HG03103 (cell line): ENCODE measurements at regions not wholly inside any gene's neighbourhood (a gene's known extent, or its start where the extent isn't known, plus 50 kb on each side); places are given as distances from the start of the nearest gene placed in this dataset.
"Not testable (repeated sequence)": the region's sequence is repeated elsewhere in the genome, so short reads cannot be mapped to it uniquely, and the experiment has no call there.

ENCODE experiments used
- ATAC-seq: cut with Tn5 transposase; IDR thresholded peaks from one replicate; pipeline ENCODE4 v1.9.1; 2021; ENCODE audit warnings: low read depth; ENCODE audit not compliant: unreplicated experiment

- not testable (repeated sequence) for ATAC-seq
Observed at GRCh38 chr1:200254602-200255001, 155.2 kb downstream of the ZNF281 start.

- ATAC-seq: peak; percentile 47
Observed at GRCh38 chr1:200253774-200254495, 155.9 kb downstream of the ZNF281 start.

- no peak for ATAC-seq
Observed at GRCh38 chr1:200252531-200252930, 157.3 kb downstream of the ZNF281 start.

GRCh38 chr1:200250469-200250868 lies 159.4 kb downstream of the ZNF281 start:
- no peak for ATAC-seq

GRCh38 chr1:200248541-200248940 lies 161.3 kb downstream of the ZNF281 start:
- ATAC-seq: no peak

- ATAC-seq: no peak
Observed at GRCh38 chr1:200247518-200247917, 162.3 kb downstream of the ZNF281 start.

- no peak for ATAC-seq
Observed at GRCh38 chr1:200245473-200245872, 164.4 kb downstream of the ZNF281 start.

GRCh38 chr1:200243042-200243437 lies 166.8 kb downstream of the ZNF281 start:
- ATAC-seq: no peak

GRCh38 chr1:200242110-200243041 lies 167.5 kb downstream of the ZNF281 start:
- no peak for ATAC-seq

GRCh38 chr1:200240656-200241055 lies 169.2 kb downstream of the ZNF281 start:
- no peak for ATAC-seq

GRCh38 chr1:200238311-200238710 lies 171.5 kb downstream of the ZNF281 start:
- ATAC-seq: no peak

GRCh38 chr1:200237066-200237465 lies 172.8 kb downstream of the ZNF281 start:
- no peak for ATAC-seq

- ATAC-seq: no peak
Observed at GRCh38 chr1:200234938-200235337, 174.9 kb downstream of the ZNF281 start.

GRCh38 chr1:200233393-200233792 lies 176.4 kb downstream of the ZNF281 start:
- ATAC-seq: no peak

- no peak for ATAC-seq
Observed at GRCh38 chr1:200231787-200232231, 178.0 kb downstream of the ZNF281 start.

- no peak for ATAC-seq
Observed at GRCh38 chr1:200230671-200231070, 179.2 kb downstream of the ZNF281 start.

- no peak for ATAC-seq
Observed at GRCh38 chr1:200228486-200228885, 181.3 kb downstream of the ZNF281 start.

GRCh38 chr1:200228081-200228480 lies 181.8 kb downstream of the ZNF281 start:
- ATAC-seq: no peak
